Activated naive CD8-positive, alpha-beta T cell treated with anti-CD3 and anti-CD28 coated beads, Interleukin-2, amount 50 U/mL, for 24 hours (primary cell): ENCODE measurements at regions not wholly inside any gene's neighbourhood (a gene's known extent, or its start where the extent isn't known, plus 50 kb on each side); places are given as distances from the start of the nearest gene placed in this dataset.

Experiments used
- ATAC-seq: fragments of 150-1000 bp; cut with Tn5 transposase; one replicate; pipeline ENCODE4 v1.10.0; 2021
- DNase-seq: peaks from one replicate; pipeline ENCODE4 v3.0.0; 2021
- H3K27ac Mint-ChIP-seq: one replicate; pipeline ENCODE4 v1.8.0; 2021; ENCODE audit warnings: mild to moderate bottlenecking, mixed read lengths
- H3K27me3 Mint-ChIP-seq: one replicate; pipeline ENCODE4 v1.8.0; 2021; ENCODE audit warnings: mixed read lengths
- H3K36me3 Mint-ChIP-seq: one replicate; pipeline ENCODE4 v1.8.0; 2021; ENCODE audit warnings: low read depth, mixed read lengths
- H3K4me1 Mint-ChIP-seq: one replicate; pipeline ENCODE4 v1.8.0; 2021; ENCODE audit warnings: mixed read lengths
- H3K4me3 Mint-ChIP-seq: one replicate; pipeline ENCODE4 v1.8.0; 2021; ENCODE audit warnings: mild to moderate bottlenecking, moderate library complexity, mixed read lengths
- H3K9me3 Mint-ChIP-seq: one replicate; pipeline ENCODE4 v1.8.0; 2021; ENCODE audit warnings: mixed read lengths

DNA sequence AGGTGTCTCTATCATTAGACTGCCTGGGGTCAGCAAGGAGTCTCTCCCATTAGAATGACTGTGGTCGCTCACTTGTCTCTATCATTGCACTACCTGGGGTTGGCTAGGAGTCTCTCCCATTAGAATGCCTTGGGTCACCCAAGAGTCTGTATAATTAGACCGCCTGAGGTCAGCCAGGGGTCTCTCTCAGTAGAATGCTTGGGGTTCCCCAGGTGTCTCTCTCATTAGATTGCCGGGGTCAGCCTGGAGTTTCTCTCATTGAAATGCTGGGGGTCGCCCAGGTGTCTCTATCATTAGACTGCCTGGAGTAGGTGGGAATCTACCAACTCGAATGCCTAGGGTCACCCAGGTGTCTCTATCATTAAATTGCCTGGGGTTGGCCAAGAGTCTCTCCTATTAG, 2231.6 kb downstream of the TP53TG3F start:
- Mint-ChIP-seq H3K4me1 (no peaks in the 10 kb centered on the region), H3K27me3 (no peaks in the 10 kb centered on the region), H3K4me3 (no peak overlapping the region), H3K27ac (no peak overlapping the region), H3K36me3 (no peaks in the 10 kb centered on the region), H3K9me3 (peaks cover 61% of the 10 kb centered on the region)
- DNase-seq = no peak
- no peak for ATAC-seq

GRCh38 chr16:35692824-35693223, 2233.4 kb downstream of the TP53TG3F start:
- Mint-ChIP-seq H3K27me3 (no peaks in the 10 kb centered on the region), H3K36me3 (no peaks in the 10 kb centered on the region), H3K4me3 (no peak overlapping the region), H3K9me3 (peaks cover 49% of the 10 kb centered on the region), H3K4me1 (no peaks in the 10 kb centered on the region), H3K27ac (no peak overlapping the region)
- ATAC-seq = no peak
- no peak for DNase-seq

DNA sequence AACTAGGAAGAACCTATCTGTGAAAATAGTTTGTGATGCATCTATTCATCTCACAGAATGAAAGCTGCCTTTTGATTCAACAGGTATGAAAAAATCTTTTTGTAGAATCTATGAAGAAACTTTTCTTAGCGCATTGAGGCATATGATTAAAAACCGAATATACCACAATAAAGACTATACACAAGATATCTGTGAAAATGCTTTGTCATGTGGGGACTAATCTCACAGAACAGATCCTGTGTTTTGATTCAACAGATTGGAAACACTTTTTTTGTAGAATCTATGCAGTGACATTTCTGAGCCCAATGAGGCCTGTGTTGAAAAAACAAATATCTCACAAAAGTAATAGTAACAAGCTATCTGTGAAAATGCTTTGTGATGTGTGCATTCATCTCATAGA, 2247.5 kb downstream of the TP53TG3F start:
- H3K4me1 Mint-ChIP-seq = no peaks in the 10 kb centered on the region
- no peak for ATAC-seq
- peaks cover 19% of the 10 kb centered on the region for H3K9me3 Mint-ChIP-seq
- no peaks in the 10 kb centered on the region for H3K36me3 Mint-ChIP-seq
- no peak overlapping the region for H3K27ac Mint-ChIP-seq
- DNase-seq = no peak
- no peak overlapping the region for H3K4me3 Mint-ChIP-seq
- H3K27me3 Mint-ChIP-seq = no peaks in the 10 kb centered on the region

- DNase-seq = no peak
- no peaks in the 10 kb centered on the region for H3K4me1 Mint-ChIP-seq
- no peak overlapping the region for H3K4me3 Mint-ChIP-seq
- no peak overlapping the region for H3K27ac Mint-ChIP-seq
- peaks cover 2% of the 10 kb centered on the region for H3K36me3 Mint-ChIP-seq
- peaks cover 39% of the 10 kb centered on the region for H3K9me3 Mint-ChIP-seq
- no peak for ATAC-seq
- H3K27me3 Mint-ChIP-seq = no peaks in the 10 kb centered on the region
Observed at GRCh38 chr16:35711435-35711834, 2252.0 kb downstream of the TP53TG3F start.

- Mint-ChIP-seq H3K4me3 (no peak overlapping the region), H3K4me1 (no peaks in the 10 kb centered on the region), H3K27ac (no peak overlapping the region), H3K27me3 (no peaks in the 10 kb centered on the region), H3K9me3 (peaks cover 43% of the 10 kb centered on the region), H3K36me3 (peaks cover 2% of the 10 kb centered on the region)
- DNase-seq (no peak), ATAC-seq (no peak)
Observed at GRCh38 chr16:35711958-35712357, 2252.5 kb downstream of the TP53TG3F start.

DNA sequence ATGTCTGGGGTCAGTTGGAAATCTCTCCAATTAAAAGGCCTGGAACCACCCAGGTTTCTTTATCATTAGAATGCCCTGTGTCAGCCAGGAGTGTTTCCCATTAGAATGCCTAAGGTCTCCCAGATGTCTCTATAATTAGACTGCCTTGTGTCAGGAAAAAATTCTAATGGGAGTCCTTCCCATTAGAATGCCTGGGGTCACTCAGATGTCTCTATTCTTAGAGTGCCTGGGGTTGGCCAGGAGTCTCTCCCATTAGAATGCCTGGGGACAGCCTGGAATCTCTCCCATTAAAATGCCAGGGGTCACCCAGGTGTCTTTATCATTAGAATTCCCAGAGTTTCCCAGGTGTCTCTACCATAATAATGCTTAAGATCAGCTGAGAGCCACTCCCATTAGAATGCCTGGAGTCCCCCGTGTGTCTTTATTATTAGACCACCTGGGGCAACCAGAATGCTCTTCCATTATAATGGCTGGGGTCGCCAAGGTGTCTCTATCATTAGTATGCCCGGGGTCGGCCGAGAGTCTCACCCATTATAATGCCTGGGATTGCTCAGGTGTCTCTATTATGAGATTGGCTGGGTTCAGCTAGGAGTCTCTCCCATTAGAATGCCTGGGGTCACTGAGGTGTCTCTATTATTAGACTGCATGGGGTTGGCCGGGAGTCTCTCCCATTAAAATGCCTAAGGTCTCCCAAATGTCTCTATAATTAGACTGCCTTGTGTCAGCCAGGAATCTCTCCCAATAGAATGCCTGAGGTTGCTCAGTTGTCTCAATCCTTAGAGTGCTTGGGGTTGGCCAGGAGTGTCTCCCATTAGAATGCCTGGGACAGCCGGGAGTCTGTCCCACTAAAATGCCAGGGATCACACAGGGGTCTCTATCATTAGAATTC, 2254.6 kb downstream of the TP53TG3F start:
- ATAC-seq (no peak), DNase-seq (no peak)
- Mint-ChIP-seq H3K27me3 (no peaks in the 10 kb centered on the region), H3K27ac (no peak overlapping the region), H3K9me3 (peaks cover 40% of the 10 kb centered on the region), H3K36me3 (peaks cover 2% of the 10 kb centered on the region), H3K4me1 (no peaks in the 10 kb centered on the region), H3K4me3 (no peak overlapping the region)

DNA sequence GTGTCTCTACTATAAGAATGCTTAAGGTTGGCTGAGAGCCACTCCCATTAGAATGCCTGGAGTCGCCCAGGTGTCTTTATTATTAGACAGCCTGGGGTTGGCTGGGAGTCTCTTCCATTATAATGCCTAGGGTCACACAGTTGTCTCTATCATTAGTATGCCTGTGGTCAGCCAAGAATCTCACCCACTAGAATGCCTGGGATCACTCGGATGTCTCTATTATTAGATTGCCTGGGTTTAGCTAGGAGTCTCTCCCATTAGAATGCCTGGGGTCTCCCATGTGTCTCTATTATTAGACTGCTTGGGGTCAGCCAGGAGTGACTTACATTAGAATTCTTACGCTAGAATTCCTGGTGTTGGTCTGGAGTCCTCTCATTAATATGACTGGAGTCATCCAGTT, 2255.3 kb downstream of the TP53TG3F start:
- DNase-seq = no peak
- no peak for ATAC-seq
- H3K27me3 Mint-ChIP-seq = no peaks in the 10 kb centered on the region
- no peak overlapping the region for H3K27ac Mint-ChIP-seq
- H3K9me3 Mint-ChIP-seq = peaks cover 43% of the 10 kb centered on the region
- no peaks in the 10 kb centered on the region for H3K4me1 Mint-ChIP-seq
- H3K4me3 Mint-ChIP-seq = no peak overlapping the region
- H3K36me3 Mint-ChIP-seq = peaks cover 2% of the 10 kb centered on the region

DNA sequence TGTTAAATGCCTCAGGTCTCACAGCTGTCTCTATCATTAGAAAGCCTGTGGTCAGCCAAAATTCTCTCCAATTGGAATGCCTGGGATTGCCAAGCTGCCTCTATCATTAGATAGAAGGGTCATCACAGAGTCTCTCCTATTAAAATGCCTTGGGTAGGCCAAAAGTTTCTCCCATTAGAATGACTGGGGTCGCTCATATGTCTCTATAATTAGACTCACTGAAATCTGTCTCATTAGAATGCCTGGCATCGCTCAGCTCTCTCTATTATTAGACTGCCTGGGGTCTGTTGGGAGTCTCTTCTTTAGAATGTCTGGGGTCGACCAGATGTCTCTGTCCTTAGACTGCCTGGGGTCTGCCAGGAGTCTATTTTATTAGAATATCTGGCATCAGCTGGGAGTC, 2265.1 kb downstream of the TP53TG3F start:
- H3K36me3 Mint-ChIP-seq = no peaks in the 10 kb centered on the region
- no peaks in the 10 kb centered on the region for H3K27me3 Mint-ChIP-seq
- H3K4me3 Mint-ChIP-seq = no peak overlapping the region
- no peak overlapping the region for H3K27ac Mint-ChIP-seq
- no peak for DNase-seq
- peaks cover 42% of the 10 kb centered on the region for H3K9me3 Mint-ChIP-seq
- H3K4me1 Mint-ChIP-seq = no peaks in the 10 kb centered on the region
- no peak for ATAC-seq

DNA sequence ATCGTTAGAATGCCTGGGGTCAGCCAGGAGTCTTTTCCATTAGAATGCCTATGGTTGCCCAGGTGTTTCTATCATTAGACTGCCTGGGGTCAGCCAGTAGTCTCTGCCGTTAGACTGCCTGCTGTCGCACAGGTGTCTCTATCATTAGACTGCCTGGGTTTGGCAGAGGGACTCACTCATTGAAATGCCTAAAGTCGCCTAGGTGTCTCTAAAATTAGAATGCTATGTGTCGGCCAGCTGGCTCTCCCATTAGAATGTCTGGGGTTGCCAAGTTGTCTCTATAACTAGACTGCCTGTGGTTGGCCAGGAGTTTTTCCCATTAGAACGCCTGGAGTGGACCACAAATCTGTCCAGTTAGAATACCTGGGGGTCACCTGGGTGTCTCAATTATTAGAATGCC, 2266.5 kb downstream of the TP53TG3F start:
- Mint-ChIP-seq H3K4me3 (no peak overlapping the region), H3K4me1 (no peaks in the 10 kb centered on the region), H3K27me3 (no peaks in the 10 kb centered on the region), H3K36me3 (no peaks in the 10 kb centered on the region), H3K27ac (no peak overlapping the region), H3K9me3 (peaks cover 45% of the 10 kb centered on the region)
- ATAC-seq (no peak), DNase-seq (no peak)

- H3K36me3 Mint-ChIP-seq = no peaks in the 10 kb centered on the region
- no peak overlapping the region for H3K4me3 Mint-ChIP-seq
- no peak for ATAC-seq
- H3K4me1 Mint-ChIP-seq = no peaks in the 10 kb centered on the region
- DNase-seq = no peak
- no peak overlapping the region for H3K27ac Mint-ChIP-seq
- peaks cover 53% of the 10 kb centered on the region for H3K9me3 Mint-ChIP-seq
- no peaks in the 10 kb centered on the region for H3K27me3 Mint-ChIP-seq
Observed at GRCh38 chr16:35730251-35730650, 2270.8 kb downstream of the TP53TG3F start.

- H3K9me3 Mint-ChIP-seq = peaks cover 56% of the 10 kb centered on the region
- no peak overlapping the region for H3K27ac Mint-ChIP-seq
Observed at GRCh38 chr16:35731341-35732040, 2272.1 kb downstream of the TP53TG3F start.

GRCh38 chr16:35732046-35732810, 2272.8 kb downstream of the TP53TG3F start:
- Mint-ChIP-seq H3K4me3 (no peak overlapping the region), H3K9me3 (peaks cover 56% of the 10 kb centered on the region), H3K27me3 (no peaks in the 10 kb centered on the region), H3K27ac (no peak overlapping the region), H3K36me3 (no peaks in the 10 kb centered on the region), H3K4me1 (no peaks in the 10 kb centered on the region)
- ATAC-seq (no peak), DNase-seq (no peak)

More at GRCh38 chr16:35731341-35732040, 2272.1 kb downstream of the TP53TG3F start:
- H3K4me1 Mint-ChIP-seq = no peaks in the 10 kb centered on the region
- DNase-seq = no peak
- no peaks in the 10 kb centered on the region for H3K36me3 Mint-ChIP-seq
- H3K4me3 Mint-ChIP-seq = no peak overlapping the region
- H3K27me3 Mint-ChIP-seq = no peaks in the 10 kb centered on the region
- ATAC-seq = no peak

- ATAC-seq (no peak), DNase-seq (no peak)
- Mint-ChIP-seq H3K4me1 (no peaks in the 10 kb centered on the region), H3K27me3 (no peaks in the 10 kb centered on the region), H3K27ac (no peak overlapping the region), H3K36me3 (no peaks in the 10 kb centered on the region), H3K4me3 (no peak overlapping the region), H3K9me3 (peaks cover 54% of the 10 kb centered on the region)
Observed at GRCh38 chr16:35733278-35733965, 2274.0 kb downstream of the TP53TG3F start.

DNA sequence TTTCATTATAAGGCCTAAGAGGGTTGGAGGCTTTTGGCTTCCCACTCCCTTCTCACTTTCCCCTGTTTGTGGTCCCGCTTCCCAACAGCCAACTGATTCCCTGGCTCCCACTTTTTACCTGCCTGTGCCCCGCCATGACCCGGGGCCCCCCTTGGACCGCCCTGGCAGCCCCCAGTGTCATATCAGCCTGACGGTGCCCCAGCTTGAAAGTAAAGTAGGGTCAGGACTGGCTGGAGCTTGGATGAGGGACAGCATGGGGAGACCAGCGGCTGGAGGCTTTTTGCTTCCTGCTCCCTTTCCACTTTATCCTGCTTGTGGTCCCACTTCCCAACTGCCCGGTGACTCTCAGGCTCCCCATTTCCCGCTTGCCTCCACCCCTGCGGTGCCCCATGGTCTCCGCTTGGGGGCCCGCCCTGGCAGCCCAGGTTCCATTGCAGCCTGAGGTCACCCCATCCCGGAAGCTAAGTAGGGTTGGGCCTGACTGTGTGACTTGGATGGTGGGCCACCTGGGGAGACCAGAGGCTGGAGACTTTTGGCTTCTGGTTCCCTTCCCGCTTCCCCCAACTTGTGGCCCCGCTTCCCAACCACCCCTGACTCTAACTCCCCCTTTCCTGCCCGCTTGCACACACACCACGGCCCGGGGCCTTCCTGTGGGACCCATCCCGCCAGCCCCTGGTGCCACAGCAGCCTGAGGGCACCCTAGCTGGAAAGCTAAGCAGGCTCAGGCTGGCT, 2274.7 kb downstream of the TP53TG3F start:
- DNase-seq = no peak
- Mint-ChIP-seq H3K27ac (no peak overlapping the region), H3K9me3 (peaks cover 54% of the 10 kb centered on the region), H3K4me3 (no peak overlapping the region), H3K36me3 (no peaks in the 10 kb centered on the region), H3K4me1 (no peaks in the 10 kb centered on the region), H3K27me3 (no peaks in the 10 kb centered on the region)
- ATAC-seq = no peak
